Fibroblast of pulmonary artery (primary cell): ENCODE measurements at regions not wholly inside any gene's neighbourhood (a gene's known extent, or its start where the extent isn't known, plus 50 kb on each side); places are given as distances from the start of the nearest gene placed in this dataset.
A peak's percentile ranks its signal among the peaks of the same experiment; 100 is the strongest.

ENCODE experiments used
- DNase-seq: peaks from one replicate; pipeline ENCODE4 v3.0.0-alpha.2; 2010; ENCODE audit warnings: low read depth
- H3K4me3 ChIP-seq: replicated peaks from 2 replicates; pipeline ENCODE4 v1.5.1; 2011; ENCODE audit warnings: low read depth, mild to moderate bottlenecking, control low read depth, low read length, moderate library complexity
- CTCF ChIP-seq: IDR thresholded peaks from 2 replicates; pipeline ENCODE4 v1.5.1; 2011; ENCODE audit warnings: mild to moderate bottlenecking, control low read depth, low read length, inconsistent platforms; ENCODE audit errors: missing control alignments

DNA sequence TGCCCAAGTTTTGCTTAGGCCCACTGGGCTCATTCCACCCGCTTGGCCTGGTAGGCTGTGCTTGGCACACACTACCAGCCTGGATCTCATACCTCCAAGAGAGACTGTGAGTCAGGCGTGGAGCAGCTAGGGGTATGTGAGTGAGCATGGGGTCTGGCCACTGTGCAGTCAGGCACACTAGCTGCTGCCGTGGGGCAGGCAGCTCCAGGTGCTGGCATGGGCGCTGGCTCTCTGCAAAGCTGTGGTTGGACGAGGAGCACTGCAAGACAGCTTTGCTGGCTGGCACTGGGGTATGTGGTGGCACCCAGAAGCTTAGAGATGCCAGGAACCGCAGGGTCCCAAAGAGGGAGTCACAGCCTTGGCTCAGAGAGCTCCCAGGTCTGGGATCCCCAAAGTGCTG, 377.8 kb downstream of the KCTD8 start:
- DNase-seq = no peak
- H3K4me3 ChIP-seq = no peak overlapping the region
- TF ChIP-seq CTCF = no peak

GRCh38 chr4:44071959-44072955, 376.4 kb downstream of the KCTD8 start:
- no peak for DNase-seq
- no peak overlapping the region for H3K4me3 ChIP-seq
- no peak for TF ChIP-seq CTCF

DNA sequence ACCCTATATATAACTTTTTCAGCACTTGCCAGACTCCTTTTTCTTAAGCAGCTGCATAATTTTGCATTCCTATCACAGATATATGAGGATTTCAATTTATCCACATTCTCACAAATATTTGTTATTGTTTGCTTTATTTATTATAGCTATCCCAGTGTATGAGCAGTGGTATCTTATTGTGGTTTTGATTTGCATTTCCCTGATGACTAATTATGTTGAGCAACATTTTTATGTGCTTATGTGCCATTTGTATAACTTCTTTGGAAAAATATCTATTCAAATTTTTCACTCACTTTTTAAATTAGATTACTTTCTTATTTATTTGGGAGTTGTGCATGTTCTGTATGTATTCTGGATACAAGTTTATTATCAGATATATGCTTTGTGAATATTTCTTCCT, 361.9 kb downstream of the KCTD8 start:
- no peak overlapping the region for H3K4me3 ChIP-seq
- peak; percentile 13 for DNase-seq
- TF ChIP-seq CTCF = no peak

DNA sequence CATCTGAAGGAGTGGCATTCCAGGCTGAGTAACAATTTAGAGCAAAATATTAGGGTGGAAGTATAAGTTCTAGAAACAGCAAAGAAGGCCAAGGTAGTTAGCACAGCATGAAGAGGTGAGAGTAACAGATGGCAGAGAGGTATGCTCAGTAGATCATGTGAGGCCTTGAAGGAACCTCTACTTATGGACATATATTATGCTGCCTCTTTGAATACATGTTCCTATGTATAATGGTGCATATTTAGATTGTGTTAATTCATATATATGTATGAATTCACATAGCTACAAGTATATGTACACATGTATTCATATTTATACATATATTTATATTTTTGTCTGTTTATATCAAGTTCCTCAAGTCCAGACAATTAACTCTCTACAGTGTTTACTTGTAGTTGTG, 355.2 kb downstream of the KCTD8 start:
- H3K4me3 ChIP-seq = no peak overlapping the region
- no peak for TF ChIP-seq CTCF
- no peak for DNase-seq

DNA sequence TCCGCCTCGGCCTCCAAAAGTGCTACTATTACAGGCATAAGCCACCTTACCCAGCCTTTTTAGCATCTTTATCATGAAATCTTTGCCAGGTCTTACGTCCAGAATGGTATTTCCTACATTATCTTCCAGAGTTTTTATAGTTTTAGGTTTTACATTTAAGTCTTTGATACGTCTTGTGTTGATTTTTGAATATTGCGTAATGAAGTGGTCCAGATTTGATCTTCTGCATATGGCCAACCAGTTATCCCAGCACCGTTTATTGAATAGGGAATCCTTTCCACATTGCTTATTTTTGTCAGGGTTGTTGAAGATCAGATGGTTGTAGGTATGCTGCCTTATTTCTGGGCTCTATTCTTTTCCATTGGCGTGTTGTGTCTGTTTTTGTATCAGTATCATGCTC, 349.6 kb downstream of the KCTD8 start:
- no peak for TF ChIP-seq CTCF
- DNase-seq = no peak
- no peak overlapping the region for H3K4me3 ChIP-seq

DNA sequence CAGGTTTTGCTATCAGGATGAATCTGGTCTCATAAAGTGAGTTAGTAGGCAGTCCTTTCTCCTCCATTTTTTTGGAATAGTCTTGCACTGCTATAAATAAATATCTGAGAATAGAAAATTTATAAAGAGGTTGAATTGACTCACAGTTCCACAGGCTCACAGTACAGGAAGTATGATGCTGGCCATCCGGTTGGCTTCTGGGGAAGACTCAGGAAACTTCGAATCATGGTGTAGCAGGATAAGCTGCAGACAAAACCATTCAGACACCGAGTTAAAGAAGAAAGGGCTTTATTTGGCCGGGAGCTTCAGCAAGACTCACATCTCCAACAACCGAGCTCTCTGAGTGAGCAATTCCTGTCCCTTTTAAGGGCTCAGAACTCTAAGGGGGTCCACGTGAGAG, 348.2 kb downstream of the KCTD8 start:
- no peak for TF ChIP-seq CTCF
- H3K4me3 ChIP-seq = no peak overlapping the region
- no peak for DNase-seq
